SW 1271 (cell line): ENCODE measurements at regions not wholly inside any gene's neighbourhood (a gene's known extent, or its start where the extent isn't known, plus 50 kb on each side); places are given as distances from the start of the nearest gene placed in this dataset.

Experiments used
- DNase-seq, 2 experiments: peaks; one replicate each; lab custom pipeline; 2025; lab: John Stamatoyannopoulos, UW

DNA sequence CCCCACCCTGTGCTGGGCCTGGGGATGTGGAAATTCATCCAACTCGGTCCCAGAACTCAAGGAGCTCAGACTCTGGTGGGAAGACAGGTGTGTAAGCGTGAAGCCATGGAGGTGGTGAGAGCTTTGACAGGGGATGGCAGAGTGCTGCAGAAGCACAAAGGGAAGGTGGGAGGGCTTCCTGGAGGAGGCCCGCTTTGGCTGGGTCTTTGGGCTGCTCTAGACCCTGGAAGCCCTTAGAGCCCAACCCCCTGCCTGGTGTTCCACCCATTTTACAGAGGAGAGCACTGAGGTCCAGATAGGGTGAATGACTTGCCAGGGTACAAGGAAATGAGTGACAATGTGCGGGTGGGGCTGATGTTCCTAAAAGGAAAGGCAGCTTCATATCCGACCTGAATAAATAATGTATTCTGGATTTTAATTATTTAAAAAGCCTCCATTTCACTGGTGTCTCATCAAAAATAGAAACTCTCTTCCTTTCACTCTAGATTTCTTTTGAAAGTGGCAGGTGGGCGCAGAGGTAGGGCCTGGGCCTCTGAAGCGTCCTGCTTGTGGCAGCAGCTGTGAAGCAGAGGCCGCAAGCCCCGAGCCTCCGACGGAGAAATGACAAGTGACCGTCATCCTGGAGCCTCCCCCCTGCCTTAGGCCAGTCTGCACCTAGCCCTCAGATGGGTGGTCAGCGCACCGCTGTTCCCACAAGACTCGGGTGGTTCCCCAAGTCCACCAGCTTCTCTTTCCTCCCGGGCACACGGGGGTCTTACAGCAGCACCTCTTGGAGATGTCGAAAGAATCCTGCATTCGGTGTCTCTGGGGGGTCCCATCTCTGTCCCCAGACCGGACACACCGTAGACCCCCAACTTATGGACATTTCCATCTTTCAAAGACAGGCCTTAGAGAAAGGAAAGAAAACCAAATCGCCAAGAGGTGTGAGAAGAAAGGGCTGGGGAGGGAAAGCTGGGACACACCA, 71.0 kb upstream of the TAF1B start:
- no peak for DNase-seq

DNA sequence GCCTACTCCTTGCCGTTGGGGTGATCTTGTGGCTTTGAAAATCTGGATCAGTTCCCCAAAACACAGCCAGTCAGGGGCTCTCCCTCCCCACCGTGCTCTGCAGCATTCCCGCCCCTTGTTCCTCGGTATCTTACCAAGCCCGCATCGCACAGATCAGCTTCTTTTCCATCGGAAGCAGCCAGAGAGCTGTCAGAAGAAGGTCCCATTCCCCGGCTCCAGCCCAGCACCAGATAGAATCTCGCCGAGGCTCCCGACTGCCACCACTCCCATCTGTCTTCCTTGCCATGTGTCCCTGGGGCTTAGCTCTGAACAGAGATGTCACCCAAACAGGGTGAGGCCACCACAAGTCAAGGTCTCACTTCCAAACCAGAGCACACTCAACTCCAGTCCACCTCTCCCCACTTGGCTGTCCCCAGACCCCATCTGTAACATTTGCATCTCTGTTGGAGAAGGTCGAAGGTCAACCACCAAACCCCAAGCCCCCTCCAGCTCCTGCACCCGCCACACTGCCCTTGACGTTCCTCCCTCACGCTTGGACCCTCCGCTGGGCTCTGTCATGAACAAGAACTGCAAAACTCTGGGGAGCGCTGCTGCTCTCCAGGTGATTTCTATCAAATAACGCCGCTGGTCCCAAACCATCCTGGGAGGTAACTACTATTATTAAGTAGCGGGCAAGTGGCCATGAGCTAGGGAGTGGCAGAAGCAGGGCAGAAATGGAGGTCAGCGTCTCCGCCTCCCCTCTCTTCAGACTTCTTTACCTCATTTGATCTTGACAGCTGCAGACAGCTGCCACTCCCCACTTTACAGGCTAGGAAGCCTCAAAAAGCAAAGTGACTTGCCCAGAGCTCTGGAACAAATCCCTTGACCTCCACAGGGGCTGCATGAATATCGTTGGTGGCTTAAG, 70.0 kb upstream of the TAF1B start:
- DNase-seq = no peak

DNA sequence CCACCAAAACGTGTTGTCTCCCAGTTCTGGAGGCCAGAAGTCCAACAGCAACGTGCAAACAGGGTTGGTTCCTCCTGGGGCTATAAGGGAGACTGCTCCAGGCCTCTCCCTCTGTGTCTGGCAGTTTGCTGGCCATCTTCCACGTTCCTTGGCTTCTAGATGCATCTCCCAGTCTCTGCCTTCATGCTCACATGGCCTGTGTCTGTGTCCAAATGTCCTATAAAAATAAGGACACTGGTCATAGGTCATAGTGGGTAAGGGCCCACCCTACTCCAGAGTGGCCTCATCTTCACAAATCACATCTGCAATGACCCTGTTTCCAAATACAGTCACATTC, 69.4 kb upstream of the TAF1B start:
- DNase-seq = no peak

DNA sequence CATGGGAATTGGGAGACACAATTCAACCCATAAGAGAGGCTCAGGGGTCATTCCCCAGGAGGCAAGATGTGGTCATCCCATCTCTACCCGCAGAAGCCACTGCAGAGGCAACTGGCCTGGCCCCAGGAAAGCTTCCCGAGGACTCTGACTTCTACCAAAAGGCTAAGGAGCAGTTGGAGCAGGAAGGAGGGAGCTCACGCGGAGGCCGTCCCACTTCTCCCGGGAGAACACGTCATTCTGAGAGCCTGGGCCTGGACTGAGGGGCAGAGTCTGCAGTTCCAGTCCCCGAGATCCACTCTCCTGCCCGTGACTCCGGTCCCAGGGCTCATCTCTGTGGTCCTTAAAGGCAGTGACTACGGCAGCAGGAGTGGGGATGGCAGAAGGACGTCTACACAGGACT, 69.0 kb upstream of the TAF1B start:
- no peak for DNase-seq

DNA sequence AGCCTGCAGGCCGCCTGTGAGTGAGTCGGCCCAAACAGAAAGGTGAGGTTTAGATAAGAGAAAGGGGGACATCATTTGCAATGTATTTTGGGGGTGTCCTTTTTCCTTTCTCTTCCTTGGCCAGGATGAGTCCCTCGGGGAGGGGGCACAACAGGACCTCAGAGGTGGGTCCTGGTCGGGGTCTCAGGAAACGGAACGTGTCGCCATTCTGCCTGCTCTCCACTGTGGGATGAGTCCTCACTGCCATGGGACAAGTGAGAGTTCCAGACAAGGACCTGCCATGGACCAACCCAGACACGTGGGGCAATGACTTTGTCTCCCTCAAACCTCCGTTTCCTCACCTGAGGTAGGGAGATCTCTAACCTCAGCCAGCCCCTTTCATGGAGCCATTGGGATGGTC, 67.9 kb upstream of the TAF1B start:
- no peak for DNase-seq

DNA sequence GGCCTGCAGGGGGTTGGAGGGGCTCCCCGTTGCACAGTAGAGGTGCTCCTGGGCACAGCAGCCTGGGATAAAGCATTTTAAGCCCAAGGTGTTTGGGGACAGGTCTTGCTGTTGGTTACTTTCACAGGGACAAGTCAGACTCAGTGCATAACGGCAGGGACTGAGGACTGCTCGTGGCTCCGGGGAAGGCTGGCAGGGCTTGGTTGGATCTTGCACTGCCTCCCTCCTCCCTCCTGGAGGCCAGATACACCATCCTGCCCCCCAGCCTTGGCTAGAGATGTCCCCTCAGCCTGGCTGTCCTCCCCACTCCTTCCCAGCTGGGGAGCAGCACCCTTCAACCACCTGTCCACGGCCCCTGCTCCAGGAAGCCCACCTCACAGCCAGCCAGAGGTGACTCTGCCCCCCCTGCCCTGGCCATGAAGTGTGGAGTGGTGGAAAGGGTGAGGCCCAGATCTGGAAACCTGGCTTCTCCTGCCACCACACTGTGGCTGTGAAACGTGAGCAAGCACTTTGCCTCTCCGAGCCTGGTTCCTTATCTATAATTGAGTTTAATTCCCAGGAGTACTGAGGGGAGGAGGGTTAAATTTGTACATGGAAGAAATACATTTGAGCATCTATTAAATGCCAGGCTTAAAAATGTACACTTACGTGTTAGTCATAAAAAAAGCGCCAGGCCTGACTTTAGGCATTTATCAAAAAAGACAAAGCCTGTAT, 67.1 kb upstream of the TAF1B start:
- no peak for DNase-seq

DNA sequence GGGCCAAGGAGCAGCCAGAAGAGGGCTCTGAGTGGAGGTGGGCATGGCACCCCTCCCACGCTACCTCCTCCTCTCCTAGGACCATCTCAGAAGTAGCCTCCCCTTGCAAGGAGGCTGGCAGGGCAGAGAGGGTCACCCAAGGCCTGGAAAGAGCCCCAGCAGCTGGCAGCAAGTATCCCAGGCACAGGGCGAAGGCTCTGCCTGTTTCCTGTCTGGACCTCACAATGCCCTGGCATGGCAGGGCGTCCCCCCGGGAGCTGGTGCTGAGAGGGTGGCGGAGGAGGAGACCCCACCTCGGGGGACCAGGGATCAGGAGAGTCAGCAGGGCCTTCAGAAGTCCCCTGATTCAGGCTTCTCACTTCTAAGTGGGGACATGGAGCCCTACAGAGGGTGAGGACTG, 66.2 kb upstream of the TAF1B start:
- DNase-seq = no peak

DNA sequence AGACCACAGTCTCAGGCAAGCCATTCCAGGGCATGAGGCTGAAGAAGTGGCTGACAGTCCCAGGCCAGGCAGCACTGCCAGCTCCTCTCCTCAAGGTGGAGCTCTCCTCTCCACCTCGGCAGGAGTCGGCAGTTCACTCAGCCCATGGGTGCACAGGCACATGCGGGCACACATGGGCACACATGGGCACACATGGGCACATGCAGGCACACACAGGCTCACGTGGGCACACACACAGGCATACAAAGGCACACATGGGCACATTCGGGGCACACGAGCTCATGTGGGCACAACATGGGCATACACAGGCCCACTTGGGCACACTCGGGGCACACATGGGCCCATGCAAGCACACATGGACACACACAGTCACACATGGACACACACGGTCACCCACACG, 65.3 kb upstream of the TAF1B start:
- no peak for DNase-seq

DNA sequence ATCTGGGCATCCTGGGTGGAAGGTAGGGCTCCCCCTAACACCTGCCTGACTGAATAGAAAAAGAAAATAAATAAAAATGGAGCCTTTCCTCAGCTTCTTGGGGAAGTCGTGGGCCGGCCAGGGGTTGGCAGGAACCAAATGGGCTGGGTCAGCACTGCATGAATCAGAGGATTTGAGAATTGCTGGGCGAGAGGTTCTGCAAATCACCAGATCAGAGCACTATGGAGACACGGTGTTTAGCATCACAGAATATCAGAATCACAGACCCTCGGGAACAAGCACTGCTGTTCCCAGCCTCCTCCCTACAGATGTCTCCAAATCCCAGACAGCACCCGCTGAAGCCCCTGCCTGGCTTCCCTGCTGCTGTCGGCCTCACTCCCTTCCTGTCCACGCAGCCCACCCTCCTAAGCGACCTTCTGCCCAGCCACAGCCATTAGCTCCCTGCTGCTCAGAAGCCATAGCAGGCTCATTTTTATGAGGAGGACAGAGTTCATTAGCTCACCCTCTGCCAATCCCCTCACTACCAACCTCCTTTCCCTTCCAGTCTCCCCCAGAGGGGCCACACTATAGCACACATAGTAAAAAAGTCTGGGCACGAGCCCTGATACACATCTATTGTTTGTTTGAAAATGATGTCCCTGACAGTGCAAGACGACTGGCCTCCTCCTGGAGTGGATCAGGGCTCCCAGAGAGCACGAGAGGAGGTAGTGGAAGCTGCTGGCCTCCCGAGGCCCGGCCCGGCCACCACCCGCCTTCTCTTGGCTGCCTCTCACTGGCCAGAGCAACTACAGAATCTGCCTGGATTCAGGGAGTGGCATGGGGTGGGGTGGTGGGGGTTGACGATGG, 64.6 kb upstream of the TAF1B start:
- no peak for DNase-seq

DNA sequence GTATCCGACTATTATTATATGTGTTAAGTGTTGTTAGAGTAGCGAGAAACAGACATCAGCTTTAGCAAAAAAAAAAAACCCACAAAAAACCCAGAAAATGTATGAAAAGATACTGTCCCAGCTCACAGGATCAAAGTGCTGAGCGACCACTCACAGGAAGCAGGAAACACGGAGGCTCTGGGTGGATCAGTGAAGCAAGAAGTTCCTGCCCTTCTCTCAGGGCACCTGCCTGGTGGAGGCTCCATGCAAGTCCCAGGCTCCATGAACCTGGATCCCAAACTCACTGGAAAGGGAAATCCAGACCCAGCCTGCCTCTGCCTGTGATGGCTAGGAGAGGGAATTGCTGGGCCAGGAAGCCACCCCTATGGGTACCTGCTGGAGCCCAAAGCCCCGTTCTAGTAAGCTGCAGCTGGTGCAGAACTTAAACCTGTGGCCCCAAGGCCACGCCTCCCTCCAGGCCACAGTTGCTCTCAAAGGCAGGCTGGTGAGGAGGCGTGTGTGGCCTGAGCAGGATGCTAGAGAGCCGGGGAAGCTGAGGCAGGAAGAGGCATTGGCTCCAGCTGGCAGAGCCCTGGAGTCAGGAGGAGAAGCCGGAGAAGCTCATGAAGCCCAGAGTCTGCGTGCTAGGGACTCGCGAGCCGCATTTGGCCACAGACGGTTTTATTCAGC, 63.5 kb upstream of the TAF1B start:
- DNase-seq = no peak

DNA sequence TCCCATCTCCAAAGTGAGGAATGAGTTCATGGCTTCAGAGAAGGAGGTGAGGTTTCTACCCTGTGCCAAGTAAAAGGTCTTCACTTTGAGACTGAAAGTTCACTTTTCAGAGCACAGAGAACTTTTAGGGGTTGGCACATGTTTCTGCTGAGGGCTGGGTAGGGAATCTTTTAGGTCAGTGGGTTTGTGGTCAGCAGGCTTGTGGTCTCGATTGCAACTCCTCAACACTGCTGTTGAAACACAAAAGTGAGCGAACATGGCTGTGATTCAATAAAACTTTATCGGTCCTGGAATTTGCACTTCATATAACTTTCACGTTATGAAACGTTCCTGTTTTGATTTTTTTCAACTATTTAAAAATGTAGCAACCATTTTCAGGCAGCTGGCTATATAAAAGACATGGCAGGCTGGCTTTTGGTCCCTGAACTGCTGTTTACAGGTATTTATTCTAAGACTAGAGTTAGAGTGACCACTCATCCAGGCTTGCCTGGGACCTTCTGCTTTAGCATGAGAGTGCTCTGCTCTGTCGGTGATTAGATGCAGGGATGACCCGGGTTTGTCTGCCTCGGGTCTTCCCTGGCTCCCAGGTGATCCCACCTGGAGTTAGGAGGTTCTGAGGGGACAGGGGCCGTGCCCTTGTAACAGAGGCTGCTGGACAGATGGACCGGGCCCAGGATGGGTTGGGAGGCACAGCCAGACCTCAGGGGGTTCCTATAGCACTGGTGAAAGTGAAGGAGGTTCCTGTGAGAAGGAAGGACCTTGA, 62.7 kb upstream of the TAF1B start:
- no peak for DNase-seq

DNA sequence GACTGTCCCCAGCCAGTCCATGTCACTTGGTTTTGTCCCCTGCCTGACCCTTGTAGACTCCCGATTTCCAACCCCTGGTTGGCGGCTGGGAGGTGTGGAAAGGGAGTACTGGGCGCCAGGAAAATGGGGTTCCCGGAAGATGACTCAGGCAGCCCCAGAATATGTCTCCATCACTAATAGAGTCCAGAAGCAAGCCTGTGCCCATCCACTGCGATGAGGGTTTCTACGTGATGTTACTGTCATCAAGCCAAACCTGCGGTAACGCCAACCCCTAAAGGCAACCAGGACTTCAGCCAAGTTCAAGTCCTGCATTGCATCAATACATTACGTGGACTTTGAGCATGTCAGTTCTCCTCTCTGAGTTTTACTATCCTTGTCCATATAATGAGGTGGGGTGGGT, 62.0 kb upstream of the TAF1B start:
- DNase-seq = no peak

DNA sequence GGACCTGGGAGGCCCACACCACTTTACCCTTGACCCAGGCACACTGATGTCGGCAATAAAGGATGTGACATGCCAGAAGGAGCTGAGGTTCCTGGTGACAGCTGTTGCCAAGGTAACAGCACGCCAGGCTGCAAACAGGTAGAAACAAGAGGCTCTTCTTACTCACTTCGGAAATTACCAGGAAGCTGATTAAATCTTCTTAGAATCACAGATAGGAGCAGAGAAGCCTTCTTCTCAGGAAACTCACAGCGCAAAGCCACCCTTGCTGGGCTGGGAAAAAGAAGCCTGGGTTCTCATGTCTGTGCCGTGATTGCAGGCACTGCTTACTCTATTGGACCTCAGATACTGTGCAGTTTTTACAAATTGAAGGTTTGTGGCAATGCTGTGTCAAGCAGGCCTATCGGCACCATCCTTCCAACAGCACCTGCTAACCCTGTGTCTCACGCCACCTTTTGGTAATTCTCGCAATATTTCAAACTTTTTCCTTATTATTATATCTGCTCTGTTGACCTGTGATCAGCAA, 61.0 kb upstream of the TAF1B start:
- no peak for DNase-seq

DNA sequence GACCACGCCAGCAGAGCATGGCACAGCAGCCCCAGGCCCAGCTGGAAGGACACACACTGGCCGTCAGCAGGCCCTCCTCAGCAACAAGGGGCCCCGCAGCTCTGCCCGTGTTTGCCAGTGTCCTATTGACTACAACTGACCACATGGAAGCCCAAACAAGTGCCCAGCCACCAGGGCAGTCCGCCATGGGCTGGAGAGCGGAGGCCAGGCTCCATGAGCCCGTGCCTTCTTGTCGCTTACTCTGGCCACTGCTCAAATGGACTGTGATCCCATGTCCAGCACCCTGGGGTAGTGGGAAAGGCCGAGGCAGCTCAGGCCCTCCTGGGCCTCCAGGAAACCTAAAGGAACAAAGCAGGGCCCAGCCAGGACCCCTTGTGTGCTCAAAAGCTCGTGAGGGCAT, 53.9 kb upstream of the TAF1B start:
- no peak for DNase-seq

DNA sequence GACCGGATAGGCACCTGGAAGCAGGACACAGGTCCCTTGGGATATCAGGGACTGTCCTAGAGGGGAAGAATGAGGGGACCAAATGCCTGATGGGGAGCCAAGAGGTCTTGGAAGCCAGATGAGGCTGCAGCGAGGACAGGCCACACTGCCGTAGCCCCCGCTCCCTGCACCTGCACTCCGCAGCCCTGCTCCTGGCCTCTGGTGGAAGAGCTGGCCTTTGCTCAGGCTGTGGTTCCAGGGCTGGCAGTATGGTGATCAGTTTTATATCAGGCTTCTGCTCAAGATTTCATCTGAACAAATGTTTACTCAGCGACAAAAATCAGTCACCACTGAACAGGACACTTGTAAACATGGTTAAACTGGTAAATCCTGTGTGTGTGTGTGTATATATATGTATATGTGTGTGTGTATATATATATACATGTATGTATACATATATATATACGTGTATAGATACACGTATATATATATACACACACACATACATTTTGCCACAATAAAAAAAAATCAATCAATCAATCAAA, 52.5 kb upstream of the TAF1B start:
- DNase-seq = no peak

DNA sequence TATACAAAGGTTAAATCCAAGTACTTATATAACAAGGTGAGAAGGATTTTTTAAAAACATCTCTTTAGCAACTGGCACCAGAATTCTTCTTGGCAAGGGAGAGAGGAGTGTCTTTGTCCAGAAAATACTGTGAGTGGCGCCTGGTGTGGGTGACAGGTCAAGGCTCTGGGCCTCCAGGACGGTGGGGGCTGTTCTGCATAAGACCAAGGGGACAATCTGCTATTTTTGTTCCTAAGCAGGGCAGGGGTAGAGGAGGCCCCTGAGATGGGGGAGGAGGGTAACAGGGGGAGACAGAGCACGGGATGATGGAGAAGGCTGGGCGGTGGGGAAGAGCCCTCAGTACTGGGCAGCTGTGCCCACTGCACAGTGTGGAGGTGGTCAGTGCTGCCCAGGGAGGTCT, 51.6 kb upstream of the TAF1B start:
- DNase-seq = no peak

DNA sequence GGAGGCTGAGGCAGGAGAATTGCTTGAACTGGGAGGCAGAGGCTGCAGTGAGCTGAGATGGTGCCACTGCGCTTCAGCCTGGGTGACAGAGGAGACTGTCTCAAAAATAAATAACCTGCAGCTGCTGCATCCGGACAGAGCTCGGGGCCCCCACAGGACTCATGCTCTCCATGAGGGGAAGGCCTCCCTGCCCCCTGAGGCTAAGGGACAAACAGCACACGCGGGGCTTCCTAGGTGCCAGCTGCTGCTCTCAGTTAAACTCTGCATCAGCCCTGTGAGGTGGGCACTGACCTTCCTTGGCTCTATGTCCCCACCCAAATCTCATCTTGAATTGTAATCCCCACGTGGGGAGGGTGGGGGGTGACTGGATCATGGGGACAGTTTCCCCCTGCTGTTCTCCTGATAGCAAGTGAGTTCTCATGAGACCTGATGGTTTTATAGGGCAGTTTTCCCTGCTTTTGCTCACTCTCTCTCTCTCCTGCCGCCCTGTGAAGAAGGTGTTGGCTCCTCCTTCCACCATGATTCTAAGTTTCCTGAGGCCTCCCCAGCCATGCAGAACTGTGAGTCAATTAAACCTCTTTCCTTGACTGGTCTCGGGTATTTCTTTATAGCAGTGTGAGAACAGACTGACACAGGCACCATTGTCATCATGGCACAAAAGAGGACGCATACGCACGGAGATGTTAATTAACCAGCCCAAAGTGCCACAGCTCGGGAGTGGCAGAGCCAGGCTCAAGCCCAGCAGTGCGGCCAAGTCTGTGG, 49.9 kb upstream of the TAF1B start:
- DNase-seq = no peak
